Tibial artery (tissue), 4 donors: ENCODE measurements at regions not wholly inside any gene's neighbourhood (a gene's known extent, or its start where the extent isn't known, plus 50 kb on each side); places are given as distances from the start of the nearest gene placed in this dataset.

Source experiments
- DNase-seq, 2 donors: peaks; one replicate each; pipeline ENCODE4 v3.0.0-alpha.2; 2019
- H3K27ac ChIP-seq, 2 donors: fragments of 200-600 bp; sonication (generic) in 1 of 2; 1 replicate in 1 of 2; 2 replicates in 1 of 2; pipeline ENCODE4 v1.5.1; 2018 to 2019; ENCODE audit warnings: mild to moderate bottlenecking in 1 of 2
- H3K27me3 ChIP-seq, 2 donors: fragments of 200-600 bp; sonication (generic) in 1 of 2; one replicate each; pipeline versions ENCODE4 v1.5.1 to v1.6.0; 2016 to 2019
- H3K36me3 ChIP-seq, 3 donors: fragments of 200-600 bp; sonication (generic) in 2 of 3; one replicate each; pipeline ENCODE4 v1.5.1; 2016 to 2019; ENCODE audit warnings: mild to moderate bottlenecking in 2 of 3
- H3K4me1 ChIP-seq, 4 donors: fragments of 200-600 bp; sonication (generic) in 2 of 4; 1 replicate in 3 of 4; 2 replicates in 1 of 4; pipeline ENCODE4 v1.5.1; 2016 to 2019
- H3K4me3 ChIP-seq, 2 donors: fragments of 200-600 bp; sonication (generic) in 1 of 2; 1 replicate in 1 of 2; 2 replicates in 1 of 2; pipeline ENCODE4 v1.5.1; 2018 to 2019; ENCODE audit warnings: mild to moderate bottlenecking in 2 of 2
- H3K9me3 ChIP-seq, 3 donors: fragments of 200-600 bp; sonication (generic) in 1 of 3; one replicate each; pipeline ENCODE4 v1.5.1; 2016 to 2019
- CTCF ChIP-seq, 2 experiments: fragments of 200-600 bp in 1 of 2; fragments of 450-650 bp in 1 of 2; IDR thresholded peaks; one replicate each; pipeline ENCODE4 v1.5.1; 2017 to 2019; ENCODE audit warnings: antibody characterized with exemption in 2 of 2, mild to moderate bottlenecking in 1 of 2, moderate library complexity in 1 of 2
- intact Hi-C: fragments of 100-400 bp; cut with DNase I; formaldehyde crosslinking; loops from one replicate; pipeline ENCODE4 v1.15.0; 2023; ENCODE audit warnings: low total_unique reads

GRCh38 chr14:80146941-80147340, 64.4 kb downstream of the DIO2 start:
- H3K36me3 ChIP-seq: no peaks in the 10 kb centered on the region
- no peak for TF ChIP-seq CTCF (IDR thresholded peaks at IDR 0.05)
- no peaks in the 10 kb centered on the region for H3K9me3 ChIP-seq
- H3K27me3 ChIP-seq: no peaks in the 10 kb centered on the region
- DNase-seq: no peak
- no peak overlapping the region for H3K4me3 ChIP-seq
- H3K27ac ChIP-seq: no peak overlapping the region
- intact Hi-C loops: no loop called here
- peaks cover 0 to 2% (median 0%) of the 10 kb centered on the region in 4 donors for H3K4me1 ChIP-seq

- Histone ChIP-seq H3K9me3 (no peaks in the 10 kb centered on the region), H3K4me3 (no peak overlapping the region), H3K27ac (no peak overlapping the region), H3K27me3 (no peaks in the 10 kb centered on the region), H3K36me3 (no peaks in the 10 kb centered on the region), H3K4me1 (no peaks in the 10 kb centered on the region)
- intact Hi-C loops: no loop called here
- no peak for TF ChIP-seq CTCF (IDR thresholded peaks at IDR 0.05)
- DNase-seq: no peak
Observed at GRCh38 chr14:80136358-80136757, 74.9 kb downstream of the DIO2 start.

- intact Hi-C loops: no loop called here
- Histone ChIP-seq H3K4me3 (no peak overlapping the region), H3K27ac (no peak overlapping the region), H3K36me3 (no peaks in the 10 kb centered on the region), H3K4me1 (no peaks in the 10 kb centered on the region), H3K9me3 (no peaks in the 10 kb centered on the region), H3K27me3 (no peaks in the 10 kb centered on the region)
- no peak for DNase-seq
- no peak for TF ChIP-seq CTCF (IDR thresholded peaks at IDR 0.05)
Observed at GRCh38 chr14:80135305-80136088, 75.8 kb downstream of the DIO2 start.

GRCh38 chr14:80134321-80134720, 77.0 kb downstream of the DIO2 start:
- no peak for TF ChIP-seq CTCF (IDR thresholded peaks at IDR 0.05)
- no peaks in the 10 kb centered on the region for H3K27me3 ChIP-seq
- DNase-seq: no peak
- H3K4me3 ChIP-seq: no peak overlapping the region
- intact Hi-C loops: no loop called here
- no peaks in the 10 kb centered on the region for H3K9me3 ChIP-seq
- no peaks in the 10 kb centered on the region for H3K36me3 ChIP-seq
- no peaks in the 10 kb centered on the region for H3K4me1 ChIP-seq
- H3K27ac ChIP-seq: no peak overlapping the region

GRCh38 chr14:80133457-80133856, 77.8 kb downstream of the DIO2 start:
- H3K4me1 ChIP-seq: no peaks in the 10 kb centered on the region
- no peak overlapping the region for H3K4me3 ChIP-seq
- no peak overlapping the region for H3K27ac ChIP-seq
- no peaks in the 10 kb centered on the region for H3K36me3 ChIP-seq
- no peaks in the 10 kb centered on the region for H3K9me3 ChIP-seq
- H3K27me3 ChIP-seq: no peaks in the 10 kb centered on the region
- TF ChIP-seq CTCF (IDR thresholded peaks at IDR 0.05): no peak
- no peak for DNase-seq
- intact Hi-C loops: no loop called here
